ENCODE measurements at regions not wholly inside any gene's neighbourhood (a gene's known extent, or its start where the extent isn't known, plus 50 kb on each side); places are given as distances from the start of the nearest gene placed in this dataset.

DNA sequence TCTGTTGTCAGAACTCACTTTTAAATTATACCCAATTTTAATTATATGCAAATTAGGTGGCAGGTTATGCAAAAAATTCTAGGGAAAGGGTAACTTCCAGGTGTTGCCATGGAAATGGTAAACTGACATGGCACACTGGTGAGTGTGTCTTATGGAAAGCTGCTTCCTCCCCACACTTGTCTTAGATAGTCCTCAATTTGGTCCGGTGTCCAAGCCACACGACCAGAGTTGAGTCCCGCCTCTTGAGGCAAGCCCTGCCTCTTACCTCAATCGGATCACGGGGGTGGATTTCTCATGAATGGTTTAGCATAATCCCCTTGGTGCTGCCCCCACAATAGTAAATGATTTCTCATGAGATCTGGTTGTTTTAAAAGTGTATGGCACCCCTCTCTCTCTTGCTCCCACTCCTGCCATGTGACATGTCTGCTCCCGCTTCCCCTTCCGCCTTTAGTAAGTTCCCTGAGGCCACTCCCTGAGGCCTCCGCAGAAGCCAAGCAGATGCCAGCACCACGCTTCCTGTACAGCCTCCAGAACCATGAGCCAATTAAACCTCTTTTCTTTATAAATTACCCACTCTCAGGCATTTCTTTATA is 74.9 kb downstream of the MATN1 start:
- DNase-seq (no peak), ATAC-seq (no peak)
- Mint-ChIP-seq H3K9me3 (ENCODE audit: low read depth) (no peaks in the 10 kb centered on the region), H3K27me3 (peaks cover 9% of the 10 kb centered on the region), H3K27ac (no peak overlapping the region), H3K4me3 (no peak overlapping the region), H3K36me3 (no peaks in the 10 kb centered on the region), H3K4me1 (no peaks in the 10 kb centered on the region)
- CTCF ChIA-PET, result no interaction called here

DNA sequence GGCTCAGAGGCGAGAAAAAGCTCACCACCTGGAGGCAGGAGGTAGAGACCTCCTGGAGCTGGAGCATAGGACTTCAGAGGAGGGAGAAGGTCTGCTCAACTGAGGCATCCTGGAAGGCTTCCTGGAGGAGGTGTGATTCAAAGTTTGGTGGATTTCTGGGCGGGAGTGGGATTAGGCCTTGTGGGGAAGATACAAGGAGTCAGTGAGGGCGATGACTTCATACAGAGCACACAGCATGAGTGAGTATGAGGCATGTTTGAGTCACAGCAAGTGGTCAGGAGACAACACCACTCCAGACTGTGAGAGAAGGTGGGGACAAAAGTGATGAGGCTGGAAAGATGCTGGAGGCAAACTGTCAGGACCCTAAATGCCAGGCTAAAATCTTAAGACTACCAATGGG is 77.6 kb downstream of the MATN1 start:
- Mint-ChIP-seq H3K36me3 (no peaks in the 10 kb centered on the region), H3K4me3 (no peak overlapping the region), H3K4me1 (no peaks in the 10 kb centered on the region), H3K9me3 (ENCODE audit: low read depth) (no peaks in the 10 kb centered on the region), H3K27me3 (peaks cover 8% of the 10 kb centered on the region), H3K27ac (no peak overlapping the region)
- CTCF ChIA-PET, result no interaction called here
- DNase-seq (no peak), ATAC-seq (no peak)

DNA sequence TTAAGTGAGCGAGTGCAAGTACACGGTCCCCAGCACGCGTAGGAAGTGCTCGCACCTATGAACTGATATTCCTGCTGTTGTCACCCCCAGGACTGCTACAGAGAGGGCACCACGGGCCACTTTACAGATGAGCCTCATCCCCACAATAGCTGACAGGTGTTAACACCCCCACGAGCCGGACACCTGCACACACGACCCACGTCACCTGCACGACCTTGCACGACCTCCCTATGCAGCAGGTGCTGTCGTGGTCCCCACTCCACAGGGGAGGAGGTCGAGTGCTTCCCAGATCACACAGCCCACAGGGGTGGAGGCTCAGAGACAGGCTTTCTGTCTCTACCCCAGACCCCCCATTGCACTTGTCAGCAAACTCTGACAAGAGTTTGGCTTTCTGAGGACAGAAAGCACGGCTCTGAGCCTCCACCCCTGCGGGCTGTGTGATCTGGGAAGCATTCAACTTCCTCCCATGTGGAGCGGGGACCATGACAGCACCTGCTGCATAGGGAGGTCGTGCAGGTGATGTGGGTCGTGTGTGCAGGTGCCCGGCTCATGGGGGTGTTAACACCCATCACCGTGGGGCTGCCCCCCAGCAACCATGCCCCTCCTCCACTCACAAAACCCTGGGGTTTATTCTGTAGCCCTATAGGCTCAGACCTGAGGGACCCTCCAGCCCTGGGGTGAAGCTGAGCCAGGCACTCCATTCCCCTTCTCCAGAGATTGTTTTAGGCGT is 80.8 kb downstream of the MATN1 start:
- CTCF ChIA-PET, result no interaction called here
- Mint-ChIP-seq H3K27ac (no peak overlapping the region), H3K27me3 (peaks cover 6% of the 10 kb centered on the region), H3K36me3 (no peaks in the 10 kb centered on the region), H3K4me1 (no peaks in the 10 kb centered on the region), H3K4me3 (no peak overlapping the region), H3K9me3 (ENCODE audit: low read depth) (no peaks in the 10 kb centered on the region)
- DNase-seq (no peak), ATAC-seq (no peak)

DNA sequence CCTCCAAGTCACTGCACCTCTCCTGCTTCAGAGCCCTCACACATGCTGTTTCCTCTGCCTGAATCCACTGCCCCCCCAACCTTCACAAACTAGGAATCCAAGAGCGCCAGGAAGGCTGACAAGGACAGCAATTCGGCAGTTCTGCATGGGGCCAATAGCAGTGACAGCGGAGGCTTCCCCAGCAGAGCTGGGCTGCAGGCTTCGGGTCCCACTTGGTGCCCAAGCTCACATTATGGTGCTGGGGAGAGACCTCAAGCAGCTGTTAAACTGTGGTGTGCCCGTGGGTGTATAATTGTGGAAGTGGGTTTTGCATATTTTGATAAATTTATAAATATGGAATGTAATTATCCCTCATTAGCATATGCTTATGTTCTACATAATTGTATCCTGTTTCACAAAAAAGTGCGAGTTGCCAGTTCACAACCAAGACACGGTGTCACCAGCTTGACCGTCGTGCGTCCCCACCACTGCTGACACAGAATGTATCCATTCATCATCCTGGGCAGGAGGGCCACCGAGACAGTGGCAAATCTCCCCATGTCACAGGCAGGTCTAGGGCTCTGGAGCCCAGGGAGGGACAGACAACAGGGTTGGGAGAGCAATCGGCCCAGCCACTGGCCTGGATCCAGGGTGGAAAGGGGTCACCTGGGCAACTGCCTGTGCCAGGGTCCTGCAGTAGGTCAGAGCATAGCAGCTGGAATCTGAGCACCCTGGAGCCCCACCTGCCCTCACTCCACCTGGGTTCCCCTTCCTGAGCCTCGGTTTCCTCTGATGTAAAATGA is 81.6 kb downstream of the MATN1 start:
- Mint-ChIP-seq H3K27ac (no peak overlapping the region), H3K27me3 (peaks cover 9% of the 10 kb centered on the region), H3K9me3 (ENCODE audit: low read depth) (no peaks in the 10 kb centered on the region), H3K36me3 (no peaks in the 10 kb centered on the region), H3K4me3 (no peak overlapping the region), H3K4me1 (no peaks in the 10 kb centered on the region)
- DNase-seq, result no peak
- CTCF ChIA-PET, result no interaction called here
- ATAC-seq, result no peak

DNA sequence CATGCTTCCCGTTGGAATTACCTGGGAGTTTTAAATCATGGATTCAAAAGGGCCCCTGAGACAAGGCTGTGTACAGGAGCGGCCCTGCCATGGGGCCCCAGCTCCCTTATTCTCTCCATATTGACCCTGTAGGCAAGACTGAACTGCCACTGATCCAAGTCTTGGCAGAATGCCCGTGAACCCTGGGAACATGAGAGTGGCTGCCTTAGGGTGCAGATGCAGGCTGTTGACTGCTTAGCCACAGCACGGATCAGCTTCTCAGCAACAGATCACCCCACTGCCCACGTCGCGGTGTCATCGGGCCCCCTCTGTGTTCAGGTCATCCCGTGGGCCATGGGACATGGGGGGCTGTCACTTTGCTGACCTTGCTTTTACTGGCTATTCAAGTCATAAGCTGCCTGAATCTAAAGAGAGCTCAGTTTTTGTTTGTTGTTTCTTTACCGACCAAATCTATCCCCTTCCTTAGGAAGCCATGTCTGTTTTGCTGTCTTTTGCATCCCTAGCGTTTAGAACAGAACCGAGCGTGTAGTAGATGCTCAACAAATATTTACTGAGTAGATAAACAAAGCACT is 83.4 kb downstream of the MATN1 start:
- no peak for DNase-seq
- CTCF ChIA-PET, result no interaction called here
- Mint-ChIP-seq H3K27ac (no peak overlapping the region), H3K36me3 (no peaks in the 10 kb centered on the region), H3K4me3 (no peak overlapping the region), H3K27me3 (peaks cover 7% of the 10 kb centered on the region), H3K4me1 (no peaks in the 10 kb centered on the region), H3K9me3 (ENCODE audit: low read depth) (no peaks in the 10 kb centered on the region)
- no peak for ATAC-seq

DNA sequence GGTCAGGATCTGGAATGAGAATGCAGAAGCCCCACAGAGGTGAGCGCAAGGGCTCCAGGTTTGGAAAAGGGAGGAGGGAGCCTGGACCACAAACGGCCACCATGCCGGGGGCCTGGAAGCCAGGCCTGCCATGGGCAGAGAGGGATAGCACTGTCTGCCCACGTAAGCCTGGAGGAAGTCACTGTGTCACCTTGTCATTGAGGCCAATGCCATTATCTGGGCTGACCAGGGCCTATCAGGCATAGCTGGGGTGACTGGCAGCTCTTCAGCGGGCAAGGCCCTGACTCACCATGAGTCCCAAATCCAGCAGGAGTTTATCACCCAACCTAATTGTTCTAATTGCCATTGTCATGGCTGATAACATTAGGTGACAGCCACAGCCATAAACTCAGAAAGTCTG is 84.6 kb downstream of the MATN1 start:
- Mint-ChIP-seq H3K9me3 (ENCODE audit: low read depth) (no peaks in the 10 kb centered on the region), H3K4me3 (no peak overlapping the region), H3K27ac (no peak overlapping the region), H3K4me1 (no peaks in the 10 kb centered on the region), H3K36me3 (no peaks in the 10 kb centered on the region), H3K27me3 (peaks cover 7% of the 10 kb centered on the region)
- ATAC-seq, result no peak
- CTCF ChIA-PET, result no interaction called here
- DNase-seq, result no peak

DNA sequence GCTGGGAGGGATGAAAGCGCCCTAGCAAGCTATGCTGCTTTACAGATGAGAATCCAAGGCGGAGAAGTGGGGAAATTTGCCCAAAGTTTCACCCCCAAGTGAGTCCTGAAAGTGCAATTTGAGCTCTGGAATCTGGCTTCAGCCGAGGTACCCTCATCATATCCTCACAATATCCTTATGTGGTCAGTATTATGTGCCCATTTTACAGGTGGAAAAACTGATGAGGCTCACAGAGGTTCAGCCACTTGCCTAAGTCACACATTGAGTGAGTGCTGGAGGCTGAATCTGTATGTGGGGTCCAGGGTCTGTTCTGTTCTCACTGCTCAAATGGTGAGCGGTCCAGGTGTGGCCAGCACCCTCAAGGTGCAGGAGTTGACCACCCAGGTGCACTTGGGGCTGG is 85.3 kb downstream of the MATN1 start:
- ATAC-seq (no peak), DNase-seq (no peak)
- Mint-ChIP-seq H3K36me3 (no peaks in the 10 kb centered on the region), H3K27me3 (peaks cover 7% of the 10 kb centered on the region), H3K27ac (no peak overlapping the region), H3K9me3 (ENCODE audit: low read depth) (no peaks in the 10 kb centered on the region), H3K4me3 (no peak overlapping the region), H3K4me1 (no peaks in the 10 kb centered on the region)
- CTCF ChIA-PET, result no interaction called here

DNA sequence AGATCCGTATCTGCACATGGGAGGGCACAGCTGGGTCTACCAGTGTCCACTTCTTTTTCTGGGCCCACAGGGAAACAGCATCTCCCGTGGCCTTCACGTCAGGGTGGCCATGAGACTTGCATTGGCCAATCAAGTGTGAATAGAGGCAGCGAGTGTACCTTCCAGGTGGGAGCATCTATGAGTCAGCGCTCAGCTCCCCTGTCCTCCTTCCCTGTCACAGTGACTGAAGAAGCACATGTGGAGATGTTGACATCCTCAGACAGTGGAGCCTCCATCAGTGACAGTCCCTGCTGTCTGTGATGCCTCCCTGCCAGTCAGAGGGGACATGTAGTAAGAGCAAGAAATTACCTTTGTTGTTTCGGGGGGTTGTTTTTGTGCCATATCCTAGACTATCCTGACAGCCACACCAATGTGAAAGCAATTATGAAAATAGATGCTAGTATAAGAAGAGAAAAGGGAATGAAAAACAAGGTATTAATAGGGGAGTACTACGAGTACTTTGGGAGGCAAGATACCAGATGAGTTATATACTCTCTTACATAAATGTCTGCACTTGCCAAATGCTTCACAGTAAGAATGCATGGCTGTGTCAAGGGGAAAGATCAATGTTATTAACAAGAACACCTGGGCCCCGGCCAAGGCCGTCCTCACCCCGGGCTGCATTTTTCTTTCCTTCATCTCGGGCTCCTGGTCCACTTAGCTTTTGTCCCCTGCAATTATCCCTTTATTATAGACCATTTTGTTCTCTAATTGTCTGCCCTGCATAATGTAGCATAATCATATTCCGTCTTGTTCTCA is 86.0 kb downstream of the MATN1 start:
- ATAC-seq, result no peak
- peaks cover 7% of the 10 kb centered on the region for H3K27me3 Mint-ChIP-seq
- CTCF ChIA-PET, result no interaction called here

DNA sequence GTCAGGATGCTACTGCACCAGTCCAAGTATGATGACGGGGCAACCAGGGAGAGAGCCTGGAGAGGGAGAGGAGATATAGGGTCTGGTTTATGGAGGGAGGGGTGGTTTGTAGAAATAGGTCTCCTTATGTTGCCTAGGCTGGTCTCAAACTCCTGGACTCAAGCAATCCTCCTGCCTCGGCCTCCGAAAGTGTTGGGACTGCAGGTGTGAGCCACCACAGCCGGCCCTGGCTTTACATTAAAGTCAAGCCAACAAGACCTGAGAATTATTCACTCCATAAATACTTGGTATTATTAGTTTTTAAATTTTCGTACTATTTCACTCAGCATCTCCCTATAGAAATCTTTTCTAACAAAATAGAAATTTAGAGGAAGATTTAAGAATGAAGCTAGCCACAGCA is 86.8 kb downstream of the MATN1 start:
- no peaks in the 10 kb centered on the region for H3K9me3 Mint-ChIP-seq (ENCODE audit: low read depth)
- no peak overlapping the region for H3K4me3 Mint-ChIP-seq
- DNase-seq, result no peak
- no peak for ATAC-seq
- no peaks in the 10 kb centered on the region for H3K4me1 Mint-ChIP-seq
- H3K27ac Mint-ChIP-seq, result no peak overlapping the region
- CTCF ChIA-PET, result no interaction called here
- peaks cover 7% of the 10 kb centered on the region for H3K27me3 Mint-ChIP-seq
- H3K36me3 Mint-ChIP-seq, result no peaks in the 10 kb centered on the region

More for the DNA sequence above, 86.0 kb downstream of the MATN1 start:
- H3K9me3 Mint-ChIP-seq (ENCODE audit: low read depth), result no peaks in the 10 kb centered on the region
- no peaks in the 10 kb centered on the region for H3K4me1 Mint-ChIP-seq
- H3K27ac Mint-ChIP-seq, result no peak overlapping the region
- no peak for DNase-seq
- no peak overlapping the region for H3K4me3 Mint-ChIP-seq
- H3K36me3 Mint-ChIP-seq, result no peaks in the 10 kb centered on the region

DNA sequence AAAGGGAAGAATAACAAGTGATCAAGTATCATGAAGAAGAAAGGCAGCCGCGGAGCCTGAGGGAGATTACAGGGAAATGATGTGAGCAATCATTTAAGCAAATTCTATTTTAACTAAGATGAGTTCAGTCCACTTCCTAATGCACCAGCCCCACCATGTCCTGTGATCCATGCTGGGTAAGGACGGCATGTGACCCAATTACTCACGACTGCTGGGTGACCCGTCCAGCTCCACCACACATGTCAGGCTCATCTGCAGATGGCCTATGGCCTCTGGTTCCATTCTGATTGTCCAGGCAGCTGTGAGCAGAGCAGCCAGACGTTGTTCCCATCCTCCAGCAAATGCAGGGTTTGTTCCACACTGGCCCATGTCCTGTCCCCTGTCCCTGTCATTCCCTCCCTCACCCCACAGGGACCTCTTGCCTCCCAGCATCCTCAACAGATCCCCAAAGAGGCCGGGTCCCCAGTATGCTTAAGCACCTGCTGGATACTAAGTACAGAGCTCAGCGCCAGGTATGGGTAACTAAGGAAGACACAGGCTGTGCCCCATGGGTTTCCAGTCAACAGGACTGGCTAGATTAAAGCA is 87.9 kb downstream of the MATN1 start:
- Mint-ChIP-seq H3K9me3 (ENCODE audit: low read depth) (no peaks in the 10 kb centered on the region), H3K36me3 (no peaks in the 10 kb centered on the region), H3K27ac (no peak overlapping the region), H3K4me1 (no peaks in the 10 kb centered on the region), H3K27me3 (peaks cover 7% of the 10 kb centered on the region), H3K4me3 (no peak overlapping the region)
- no peak for ATAC-seq
- CTCF ChIA-PET, result no interaction called here
- no peak for DNase-seq

DNA sequence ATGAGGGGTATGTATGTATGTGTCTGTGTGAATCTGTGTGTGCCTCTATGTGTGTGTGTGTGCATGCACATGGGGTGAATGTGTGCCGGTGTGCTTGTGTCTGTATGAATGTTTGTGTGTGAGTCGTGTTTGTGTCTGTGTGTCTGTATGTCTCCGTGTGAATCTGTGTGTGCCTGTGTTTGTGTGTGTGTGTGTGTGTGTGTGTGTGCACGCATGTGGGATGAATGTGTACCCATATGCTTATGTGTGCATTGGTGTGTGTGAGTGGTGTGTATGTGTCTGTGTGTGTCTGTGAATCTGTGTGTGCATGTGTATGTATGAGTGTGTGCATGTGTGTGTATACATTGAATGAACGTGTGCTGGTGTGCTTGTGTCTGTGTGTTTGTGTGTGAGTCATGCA is 88.9 kb downstream of the MATN1 start:
- Mint-ChIP-seq H3K36me3 (no peaks in the 10 kb centered on the region), H3K27ac (no peak overlapping the region), H3K9me3 (ENCODE audit: low read depth) (no peaks in the 10 kb centered on the region), H3K27me3 (peaks cover 3% of the 10 kb centered on the region), H3K4me3 (no peak overlapping the region), H3K4me1 (no peaks in the 10 kb centered on the region)
- no peak for DNase-seq
- ATAC-seq, result no peak
- CTCF ChIA-PET, result no interaction called here

DNA sequence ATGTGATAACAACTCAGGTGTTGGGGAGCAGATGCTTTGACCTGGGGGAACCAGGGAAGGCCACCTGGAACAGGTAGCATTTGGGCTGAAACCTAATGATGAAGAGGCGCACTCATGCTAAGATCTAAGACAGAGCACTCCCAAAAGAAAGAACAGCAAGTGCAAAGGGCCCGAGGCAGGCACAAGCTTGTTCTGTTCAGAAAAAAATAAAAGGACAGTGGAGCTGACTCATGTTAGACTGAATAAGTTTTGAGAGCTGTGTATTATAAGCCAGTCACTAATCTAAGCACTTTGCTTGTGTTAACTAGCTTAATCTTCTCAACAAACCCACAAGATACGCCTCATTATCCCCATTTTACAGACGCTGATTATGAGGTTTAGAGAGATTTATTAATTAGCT is 90.1 kb downstream of the MATN1 start:
- Mint-ChIP-seq H3K36me3 (no peaks in the 10 kb centered on the region), H3K27ac (no peak overlapping the region), H3K4me3 (no peak overlapping the region), H3K27me3 (peaks cover 3% of the 10 kb centered on the region), H3K4me1 (no peaks in the 10 kb centered on the region), H3K9me3 (ENCODE audit: low read depth) (no peaks in the 10 kb centered on the region)
- no peak for DNase-seq
- CTCF ChIA-PET, result no interaction called here
- ATAC-seq, result no peak

DNA sequence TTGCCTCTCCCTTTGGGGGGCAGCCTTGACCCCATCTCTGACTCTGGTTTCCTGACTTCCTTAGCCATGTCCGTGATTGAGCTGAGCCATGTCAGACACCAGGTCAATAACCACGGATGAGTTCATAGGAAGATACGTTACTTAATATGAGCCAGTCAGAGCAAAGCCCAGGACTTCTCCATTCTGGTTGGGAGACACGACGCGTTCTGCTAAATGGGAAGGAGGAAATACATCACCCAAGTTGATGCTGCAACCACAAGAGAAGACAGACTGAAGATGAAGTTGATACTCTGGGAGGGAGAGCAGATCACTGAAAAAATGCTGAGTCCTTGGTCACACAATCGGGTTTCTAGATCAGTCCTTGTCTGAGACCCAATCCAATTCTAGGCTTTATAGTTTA is 90.9 kb downstream of the MATN1 start:
- CTCF ChIA-PET, result no interaction called here
- no peak for ATAC-seq
- Mint-ChIP-seq H3K27ac (no peak overlapping the region), H3K36me3 (no peaks in the 10 kb centered on the region), H3K4me3 (no peak overlapping the region), H3K9me3 (ENCODE audit: low read depth) (no peaks in the 10 kb centered on the region), H3K27me3 (peaks cover 3% of the 10 kb centered on the region), H3K4me1 (no peaks in the 10 kb centered on the region)
- DNase-seq, result no peak

All from activated CD8-positive, alpha-beta memory T cell treated with anti-CD3 and anti-CD28 coated beads, Interleukin-2, amount 10 ng/mL, durations not matched to agents 7 days and 5 days (primary cell).